ENCODE measurements at regions not wholly inside any gene's neighbourhood (a gene's known extent, or its start where the extent isn't known, plus 50 kb on each side); places are given as distances from the start of the nearest gene placed in this dataset.

GRCh38 chr1:78329475-78329874 is 161.3 kb upstream of the PTGFR start (continued):
- TF ChIP-seq CTCF (IDR thresholded peaks at IDR 0.05 in 2 of 3, conservative IDR thresholded peaks at IDR 0.05 in 1 of 3; ENCODE audit: borderline replicate concordance in 1 of 3, insufficient read depth in 1 of 3, low read depth in 2 of 3, low read length in 2 of 3) (no peak), TCF7L2 (IDR thresholded peaks at IDR 0.05; ENCODE audit: borderline replicate concordance, extremely low read depth, insufficient read depth, insufficient read length) (no peak), EZH2 (IDR thresholded peaks at IDR 0.05) (no peak), EGR1 (IDR thresholded peaks at IDR 0.05; ENCODE audit: low read depth) (no peak)

DNA sequence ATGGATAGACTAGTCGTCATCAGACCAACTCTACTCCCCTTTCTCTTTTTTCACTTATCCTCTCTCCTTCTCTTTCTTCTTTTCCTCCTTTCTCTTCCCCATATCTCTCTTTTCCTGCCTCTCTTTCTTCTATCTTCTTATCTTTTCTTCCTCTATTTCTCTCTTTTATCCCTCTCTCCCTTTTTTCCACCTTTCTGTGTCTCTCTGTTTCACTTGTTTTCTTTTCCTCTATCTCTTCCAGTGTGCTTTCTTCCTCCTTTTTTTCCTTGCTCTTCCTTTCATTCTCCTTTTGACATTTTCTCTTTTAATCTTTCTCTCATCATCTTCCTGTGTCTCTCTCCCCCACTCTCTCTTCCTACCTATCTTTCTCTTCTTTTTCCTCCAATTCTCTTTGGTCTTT is 159.0 kb upstream of the PTGFR start:
- ATAC-seq: no peak
- no peaks in the 10 kb centered on the region for H3K79me2 ChIP-seq (ENCODE audit: insufficient read depth, low read length)
- ChIA-PET POLR2A (no interaction called here), CTCF (interaction anchor here (0.6 kb wide), 1 partner anchor 165 kb away, joined by 4 read pairs; no protein-coding TSS in a partner anchor), RAD21 (ENCODE audit: low non-redundant PET in 1 of 2, low total read pairs in 2 of 2, uncharacterized antibody in 2 of 2, unreplicated experiment in 2 of 2) (no interaction called here)
- no peaks in the 10 kb centered on the region for H3K9me3 ChIP-seq (ENCODE audit: control insufficient read depth in 1 of 2, insufficient read depth in 1 of 2, low read depth in 1 of 2, low read length in 2 of 2)
- no peaks in the 10 kb centered on the region for H4K20me1 ChIP-seq (ENCODE audit: insufficient read depth)
- H3K4me1 ChIP-seq (ENCODE audit: control insufficient read depth in 1 of 2, insufficient read depth in 2 of 2, low read length in 2 of 2): peaks cover 0 to 4% of the 10 kb centered on the region in 2 experiments; a peak in 1 of 4 replicates
- TF ChIP-seq FOSL1 (IDR thresholded peaks at IDR 0.05; ENCODE audit: low read depth) (no peak), ZFX (IDR thresholded peaks at IDR 0.05) (no peak), SIN3A (IDR thresholded peaks at IDR 0.05; ENCODE audit: low read depth) (no peak), ZNF274 (IDR thresholded peaks at IDR 0.05; ENCODE audit: low read depth, low read length) (no peak), CEBPB (IDR thresholded peaks at IDR 0.05; ENCODE audit: low read depth) (no peak), CBX3 (IDR thresholded peaks at IDR 0.05; ENCODE audit: low read depth) (no peak), EZH2phosphoT487 (IDR thresholded peaks at IDR 0.05; ENCODE audit: borderline replicate concordance) (no peak), POLR2AphosphoS5 (IDR thresholded peaks at IDR 0.05; ENCODE audit: low read depth, low read length) (no peak), EZH2 (IDR thresholded peaks at IDR 0.05) (no peak)
- TF ChIP-seq, protein P1, sequence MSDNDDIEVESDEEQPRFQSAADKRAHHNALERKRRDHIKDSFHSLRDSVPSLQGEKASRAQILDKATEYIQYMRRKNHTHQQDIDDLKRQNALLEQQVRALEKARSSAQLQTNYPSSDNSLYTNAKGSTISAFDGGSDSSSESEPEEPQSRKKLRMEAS (IDR thresholded peaks at IDR 0.05): no peak
- TF ChIP-seq, protein P2, sequence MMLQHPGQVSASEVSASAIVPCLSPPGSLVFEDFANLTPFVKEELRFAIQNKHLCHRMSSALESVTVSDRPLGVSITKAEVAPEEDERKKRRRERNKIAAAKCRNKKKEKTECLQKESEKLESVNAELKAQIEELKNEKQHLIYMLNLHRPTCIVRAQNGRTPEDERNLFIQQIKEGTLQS (IDR thresholded peaks at IDR 0.05): no peak
- no peaks in the 10 kb centered on the region for H3K36me3 ChIP-seq (ENCODE audit: control insufficient read depth in 1 of 2, insufficient read depth in 2 of 2, low read length in 2 of 2)
- no peak overlapping the region for H2AFZ ChIP-seq (ENCODE audit: low read depth, low read length, poor library complexity, severe bottlenecking)
- BruUV-seq (replicated peaks): no TSS peak
- H3K4me2 ChIP-seq (ENCODE audit: low read length): no peak overlapping the region
- intact Hi-C loops (cut with micrococcal nuclease): loop anchor here (5.0 kb wide), 2 partner anchors 189 to 276 kb away; no protein-coding TSS in a partner anchor
- H3K9me2 ChIP-seq (ENCODE audit: insufficient read depth): no peaks in the 10 kb centered on the region
- no peak overlapping the region for H3K9ac ChIP-seq (ENCODE audit: low read length)
- DNase-seq (ENCODE audit: low read depth, low spot score): no peak
- no peak overlapping the region for H3K4me3 ChIP-seq (replicated peaks in 1 of 2; ENCODE audit: low read depth in 1 of 2, low read length in 2 of 2)
- H3K27ac ChIP-seq (ENCODE audit: low read depth, low read length): no peak overlapping the region
- no peaks in the 10 kb centered on the region for H3K27me3 ChIP-seq (ENCODE audit: insufficient read depth, low read length)

Measured in HCT116 (cell line).